ENCODE measurements at regions not wholly inside any gene's neighbourhood (a gene's known extent, or its start where the extent isn't known, plus 50 kb on each side); places are given as distances from the start of the nearest gene placed in this dataset.

DNA sequence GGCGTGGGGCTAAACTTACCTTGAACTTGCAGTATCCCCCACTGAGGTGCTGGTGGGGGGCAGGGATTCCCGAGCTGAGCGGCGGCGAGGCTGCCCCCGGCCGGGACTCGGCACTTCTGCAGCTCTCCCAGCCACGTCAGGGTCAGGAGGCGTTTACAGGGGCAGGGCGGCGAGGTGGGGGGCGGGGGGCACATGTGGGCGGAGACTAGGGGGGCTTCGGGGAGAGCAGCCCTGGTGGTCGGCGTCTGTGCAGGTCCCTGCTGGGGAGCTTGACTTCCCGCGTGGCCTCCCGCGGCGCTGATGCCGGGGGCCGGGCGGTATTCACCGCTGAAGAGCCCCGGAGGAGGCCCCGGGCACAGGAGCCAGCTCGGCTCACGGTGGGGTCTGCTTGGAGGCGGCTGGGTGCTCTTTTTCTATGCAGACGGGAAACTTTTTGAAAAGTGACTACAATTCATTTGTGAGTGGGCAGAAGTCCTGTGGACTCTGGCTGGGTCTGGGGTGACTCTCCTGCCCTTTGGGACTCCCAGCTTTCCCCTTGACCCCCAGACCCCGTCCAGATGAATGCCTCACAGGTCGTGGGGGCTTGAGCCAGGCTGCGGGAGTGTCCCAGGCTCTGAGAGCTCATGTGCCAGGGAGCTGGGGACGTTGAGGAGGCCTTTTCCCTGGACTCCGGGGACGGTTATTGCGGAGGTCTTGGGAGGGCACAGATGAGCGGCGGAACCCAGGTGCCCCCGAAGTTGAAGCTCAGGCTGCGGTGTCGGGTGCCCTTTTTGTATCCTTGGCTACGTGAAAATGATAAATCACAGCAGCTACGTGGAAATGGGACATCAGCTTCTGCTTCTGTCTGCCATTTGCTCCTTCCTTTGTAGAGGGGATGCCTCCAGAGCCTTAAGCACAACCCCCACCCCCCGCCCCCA is 75.9 kb upstream of the GATA5 start:
- intact Hi-C loops (cut with micrococcal nuclease), result no loop called here
- TF ChIP-seq, protein P1, sequence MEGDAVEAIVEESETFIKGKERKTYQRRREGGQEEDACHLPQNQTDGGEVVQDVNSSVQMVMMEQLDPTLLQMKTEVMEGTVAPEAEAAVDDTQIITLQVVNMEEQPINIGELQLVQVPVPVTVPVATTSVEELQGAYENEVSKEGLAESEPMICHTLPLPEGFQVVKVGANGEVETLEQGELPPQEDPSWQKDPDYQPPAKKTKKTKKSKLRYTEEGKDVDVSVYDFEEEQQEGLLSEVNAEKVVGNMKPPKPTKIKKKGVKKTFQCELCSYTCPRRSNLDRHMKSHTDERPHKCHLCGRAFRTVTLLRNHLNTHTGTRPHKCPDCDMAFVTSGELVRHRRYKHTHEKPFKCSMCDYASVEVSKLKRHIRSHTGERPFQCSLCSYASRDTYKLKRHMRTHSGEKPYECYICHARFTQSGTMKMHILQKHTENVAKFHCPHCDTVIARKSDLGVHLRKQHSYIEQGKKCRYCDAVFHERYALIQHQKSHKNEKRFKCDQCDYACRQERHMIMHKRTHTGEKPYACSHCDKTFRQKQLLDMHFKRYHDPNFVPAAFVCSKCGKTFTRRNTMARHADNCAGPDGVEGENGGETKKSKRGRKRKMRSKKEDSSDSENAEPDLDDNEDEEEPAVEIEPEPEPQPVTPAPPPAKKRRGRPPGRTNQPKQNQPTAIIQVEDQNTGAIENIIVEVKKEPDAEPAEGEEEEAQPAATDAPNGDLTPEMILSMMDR (IDR thresholded peaks at IDR 0.05; ENCODE audit: borderline replicate concordance), result no peak
- Histone ChIP-seq H3K36me3 (peaks cover 15% of the 10 kb centered on the region), H3K27ac (replicated peaks) (peak overlapping the region; percentile 94), H3K27me3 (ENCODE audit: low read depth) (peaks cover 83% of the 10 kb centered on the region), H3K4me1 (peaks cover 63% of the 10 kb centered on the region), H3K9me3 (replicated peaks) (no peaks in the 10 kb centered on the region), H3K4me3 (peak overlapping the region; percentile 78)
- no peak for DNase-seq

DNA sequence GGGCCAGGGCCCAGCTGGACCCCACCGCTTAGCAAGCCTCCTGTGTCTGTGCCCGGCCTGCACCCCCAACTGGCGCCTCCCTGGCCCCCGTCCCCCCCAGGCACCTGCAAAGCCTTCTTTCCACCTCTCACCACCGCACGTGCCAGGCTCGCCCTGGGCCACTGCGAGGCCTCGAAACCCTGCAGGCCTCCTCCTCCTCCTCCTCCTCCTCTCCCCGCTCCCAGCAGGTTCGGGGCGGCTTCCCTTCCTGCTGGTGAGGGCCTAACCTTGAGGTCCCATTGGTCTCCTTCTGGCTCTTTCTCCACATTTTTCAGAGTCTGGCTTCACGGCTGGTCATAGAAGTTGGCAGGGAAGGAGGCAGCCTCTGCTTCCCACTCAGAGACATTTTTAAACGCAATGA is 76.8 kb upstream of the GATA5 start:
- peaks cover 15% of the 10 kb centered on the region for H3K36me3 ChIP-seq
- H3K27ac ChIP-seq (replicated peaks), result peak overlapping the region; percentile 94
- peak overlapping the region; percentile 78 for H3K4me3 ChIP-seq
- DNase-seq, result no peak
- peaks cover 92% of the 10 kb centered on the region for H3K27me3 ChIP-seq (ENCODE audit: low read depth)
- TF ChIP-seq, protein P1 (IDR thresholded peaks at IDR 0.05; ENCODE audit: borderline replicate concordance), result no peak
- H3K4me1 ChIP-seq, result peaks cover 72% of the 10 kb centered on the region
- no peaks in the 10 kb centered on the region for H3K9me3 ChIP-seq (replicated peaks)
- intact Hi-C loops (cut with micrococcal nuclease), result no loop called here

GRCh38 chr20:62553136-62553837 is 77.5 kb upstream of the GATA5 start:
- Histone ChIP-seq H3K4me3 (peak overlapping the region; percentile 78), H3K36me3 (peaks cover 15% of the 10 kb centered on the region), H3K27ac (replicated peaks) (peak overlapping the region; percentile 94), H3K9me3 (replicated peaks) (no peaks in the 10 kb centered on the region), H3K27me3 (ENCODE audit: low read depth) (peaks cover 99% of the 10 kb centered on the region), H3K4me1 (peaks cover 76% of the 10 kb centered on the region)
- intact Hi-C loops (cut with micrococcal nuclease), result no loop called here
- TF ChIP-seq, protein P1 (IDR thresholded peaks at IDR 0.05; ENCODE audit: borderline replicate concordance), result peak; percentile 20
- DNase-seq, result no peak

DNA sequence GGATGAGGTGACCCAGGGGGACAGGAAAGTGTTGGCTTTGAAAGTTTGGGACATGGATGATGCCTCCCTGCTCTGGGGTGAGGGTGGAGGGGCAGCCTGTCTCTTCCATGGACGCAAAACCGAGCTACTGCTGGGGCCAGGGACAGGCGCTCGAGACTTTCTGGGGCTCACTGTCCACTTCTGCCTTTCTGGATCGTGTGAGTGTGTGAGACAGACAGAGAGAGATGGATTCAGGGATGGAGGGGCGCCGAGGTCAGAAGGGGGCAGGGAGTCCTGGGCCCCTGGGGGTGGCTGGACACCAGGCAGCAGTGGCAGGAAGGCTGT is 78.0 kb upstream of the GATA5 start:
- intact Hi-C loops (cut with micrococcal nuclease), result no loop called here
- peak overlapping the region; percentile 78 for H3K4me3 ChIP-seq
- TF ChIP-seq, protein P1 (IDR thresholded peaks at IDR 0.05; ENCODE audit: borderline replicate concordance), result no peak

DNA sequence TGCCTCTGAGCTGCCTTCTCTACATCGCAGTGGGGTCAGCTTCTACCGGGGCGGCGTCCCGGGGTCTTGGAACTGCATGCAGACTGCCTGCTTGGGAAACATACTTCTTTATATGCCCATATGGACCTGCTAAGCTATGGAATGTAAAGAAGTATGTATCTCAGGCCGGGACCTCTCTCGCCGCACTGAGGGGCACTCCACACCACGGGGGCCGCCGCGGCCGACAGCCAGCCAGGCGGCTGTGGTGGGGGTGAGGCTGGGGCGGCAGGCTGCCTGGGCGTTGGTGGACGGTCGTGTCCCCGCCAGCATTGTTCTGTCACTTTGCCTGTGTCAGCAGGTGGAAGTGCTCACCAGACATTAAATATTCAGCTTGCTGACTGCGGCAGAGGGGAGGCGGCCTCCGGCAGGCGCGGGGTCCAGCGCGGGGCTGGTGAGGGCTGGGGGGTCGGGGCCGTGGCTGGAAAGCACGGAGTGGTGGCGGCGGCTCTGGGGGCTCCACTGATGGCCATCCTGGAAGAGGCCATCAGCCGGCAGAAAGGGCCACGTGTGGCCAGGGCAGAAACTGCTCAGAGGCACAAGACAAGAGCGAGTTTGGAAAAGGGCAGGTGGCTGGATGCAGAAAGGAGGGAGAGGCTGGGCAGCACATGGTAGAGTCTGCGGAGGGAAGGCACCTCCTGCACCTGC is 78.6 kb upstream of the GATA5 start:
- Histone ChIP-seq H3K27me3 (ENCODE audit: low read depth) (peaks cover 100% of the 10 kb centered on the region), H3K9me3 (replicated peaks) (no peaks in the 10 kb centered on the region), H3K27ac (replicated peaks) (peak overlapping the region; percentile 94), H3K4me1 (peaks cover 74% of the 10 kb centered on the region), H3K4me3 (peak overlapping the region; percentile 78), H3K36me3 (peaks cover 15% of the 10 kb centered on the region)
- intact Hi-C loops (cut with micrococcal nuclease), result no loop called here
- TF ChIP-seq, protein P1 (IDR thresholded peaks at IDR 0.05; ENCODE audit: borderline replicate concordance), result no peak
- DNase-seq, result no peak

More for the DNA sequence above, 78.0 kb upstream of the GATA5 start:
- no peak for DNase-seq
- H3K4me1 ChIP-seq, result peaks cover 74% of the 10 kb centered on the region
- H3K27me3 ChIP-seq (ENCODE audit: low read depth), result peaks cover 100% of the 10 kb centered on the region
- H3K27ac ChIP-seq (replicated peaks), result peak overlapping the region; percentile 94
- H3K9me3 ChIP-seq (replicated peaks), result no peaks in the 10 kb centered on the region
- peaks cover 15% of the 10 kb centered on the region for H3K36me3 ChIP-seq
